ENCODE measurements at regions not wholly inside any gene's neighbourhood (a gene's known extent, or its start where the extent isn't known, plus 50 kb on each side); places are given as distances from the start of the nearest gene placed in this dataset.

DNA sequence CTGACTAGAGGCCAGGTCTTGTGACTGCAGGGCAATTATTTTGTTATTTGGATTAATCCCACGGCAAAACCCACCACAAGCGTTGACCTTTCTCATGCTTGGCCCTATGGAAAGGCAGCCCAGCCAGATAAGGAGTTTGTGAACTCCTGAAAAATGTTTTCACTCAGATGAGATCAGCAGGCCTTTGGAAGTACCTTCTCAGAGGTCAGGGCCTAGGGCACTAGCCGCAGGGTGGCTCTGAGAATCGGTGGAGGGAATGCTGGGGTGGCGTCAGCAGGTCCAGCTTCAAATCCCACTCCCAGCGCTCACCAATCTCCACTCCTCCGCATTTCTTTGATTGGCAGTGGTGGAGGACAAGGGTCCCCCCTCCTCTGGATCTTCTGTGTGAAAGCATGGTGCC lies 194.4 kb downstream of the GADD45G start (continued):
- TF ChIP-seq EZH2 (IDR thresholded peaks at IDR 0.05; ENCODE audit: low read depth, unreplicated experiment) = no peak
- TF ChIP-seq, protein P1, sequence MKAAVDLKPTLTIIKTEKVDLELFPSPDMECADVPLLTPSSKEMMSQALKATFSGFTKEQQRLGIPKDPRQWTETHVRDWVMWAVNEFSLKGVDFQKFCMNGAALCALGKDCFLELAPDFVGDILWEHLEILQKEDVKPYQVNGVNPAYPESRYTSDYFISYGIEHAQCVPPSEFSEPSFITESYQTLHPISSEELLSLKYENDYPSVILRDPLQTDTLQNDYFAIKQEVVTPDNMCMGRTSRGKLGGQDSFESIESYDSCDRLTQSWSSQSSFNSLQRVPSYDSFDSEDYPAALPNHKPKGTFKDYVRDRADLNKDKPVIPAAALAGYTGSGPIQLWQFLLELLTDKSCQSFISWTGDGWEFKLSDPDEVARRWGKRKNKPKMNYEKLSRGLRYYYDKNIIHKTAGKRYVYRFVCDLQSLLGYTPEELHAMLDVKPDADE (IDR thresholded peaks at IDR 0.05) = no peak
- TF ChIP-seq EZH2phosphoT487 (IDR thresholded peaks at IDR 0.05; ENCODE audit: unreplicated experiment) = no peak
- TF ChIP-seq, protein P2, sequence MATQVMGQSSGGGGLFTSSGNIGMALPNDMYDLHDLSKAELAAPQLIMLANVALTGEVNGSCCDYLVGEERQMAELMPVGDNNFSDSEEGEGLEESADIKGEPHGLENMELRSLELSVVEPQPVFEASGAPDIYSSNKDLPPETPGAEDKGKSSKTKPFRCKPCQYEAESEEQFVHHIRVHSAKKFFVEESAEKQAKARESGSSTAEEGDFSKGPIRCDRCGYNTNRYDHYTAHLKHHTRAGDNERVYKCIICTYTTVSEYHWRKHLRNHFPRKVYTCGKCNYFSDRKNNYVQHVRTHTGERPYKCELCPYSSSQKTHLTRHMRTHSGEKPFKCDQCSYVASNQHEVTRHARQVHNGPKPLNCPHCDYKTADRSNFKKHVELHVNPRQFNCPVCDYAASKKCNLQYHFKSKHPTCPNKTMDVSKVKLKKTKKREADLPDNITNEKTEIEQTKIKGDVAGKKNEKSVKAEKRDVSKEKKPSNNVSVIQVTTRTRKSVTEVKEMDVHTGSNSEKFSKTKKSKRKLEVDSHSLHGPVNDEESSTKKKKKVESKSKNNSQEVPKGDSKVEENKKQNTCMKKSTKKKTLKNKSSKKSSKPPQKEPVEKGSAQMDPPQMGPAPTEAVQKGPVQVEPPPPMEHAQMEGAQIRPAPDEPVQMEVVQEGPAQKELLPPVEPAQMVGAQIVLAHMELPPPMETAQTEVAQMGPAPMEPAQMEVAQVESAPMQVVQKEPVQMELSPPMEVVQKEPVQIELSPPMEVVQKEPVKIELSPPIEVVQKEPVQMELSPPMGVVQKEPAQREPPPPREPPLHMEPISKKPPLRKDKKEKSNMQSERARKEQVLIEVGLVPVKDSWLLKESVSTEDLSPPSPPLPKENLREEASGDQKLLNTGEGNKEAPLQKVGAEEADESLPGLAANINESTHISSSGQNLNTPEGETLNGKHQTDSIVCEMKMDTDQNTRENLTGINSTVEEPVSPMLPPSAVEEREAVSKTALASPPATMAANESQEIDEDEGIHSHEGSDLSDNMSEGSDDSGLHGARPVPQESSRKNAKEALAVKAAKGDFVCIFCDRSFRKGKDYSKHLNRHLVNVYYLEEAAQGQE (IDR thresholded peaks at IDR 0.05; ENCODE audit: unreplicated experiment) = no peak
- TF ChIP-seq STAT1 (IDR thresholded peaks at IDR 0.05; ENCODE audit: unreplicated experiment) = no peak
- TF ChIP-seq ZNF114 (CRISPR knock-in tag; IDR thresholded peaks at IDR 0.05) = no peak
- TF ChIP-seq ZNF331 (CRISPR knock-in tag; IDR thresholded peaks at IDR 0.05; ENCODE audit: low read depth) = no peak
- TF ChIP-seq CREB1 (CRISPR knock-in tag; IDR thresholded peaks at IDR 0.05; ENCODE audit: low read depth) = no peak

DNA sequence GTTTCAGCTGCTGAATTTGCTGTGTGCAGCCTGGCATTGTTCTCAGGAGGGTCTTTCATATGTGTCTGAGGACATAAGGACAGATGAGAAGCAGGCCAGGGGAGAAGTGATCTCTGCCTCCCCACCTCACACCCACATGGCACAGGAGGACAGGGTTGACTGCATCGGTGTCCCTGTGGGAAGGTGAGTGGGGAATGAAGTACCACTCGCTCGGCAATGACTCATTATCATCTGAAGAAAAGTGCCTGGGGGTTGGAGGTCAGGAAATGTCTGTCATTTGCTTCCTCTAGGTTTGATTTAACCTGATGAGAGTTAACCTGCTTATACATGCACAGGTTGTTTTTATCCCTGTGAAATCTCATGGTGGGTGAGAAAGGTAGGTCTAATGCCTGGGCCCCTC lies 195.0 kb downstream of the GADD45G start:
- Mint-ChIP-seq H3K4me3 (no peak overlapping the region), H3K9me3 (no peaks in the 10 kb centered on the region; the same call in 2 of the 3 replicates), H3K36me3 (ENCODE audit: low read depth) (no peaks in the 10 kb centered on the region), H3K27me3 (ENCODE audit: insufficient read depth, low read depth, poor library complexity) (peaks cover 7% of the 10 kb centered on the region), H3K27ac (no peak overlapping the region), H3K4me1 (peaks cover 11% of the 10 kb centered on the region)
- TF ChIP-seq NANOG (IDR thresholded peaks at IDR 0.05; ENCODE audit: borderline replicate concordance) (no peak), POLR2AphosphoS5 (IDR thresholded peaks at IDR 0.05; ENCODE audit: low read depth) (no peak), CREB1 (CRISPR knock-in tag; IDR thresholded peaks at IDR 0.05; ENCODE audit: low read depth) (no peak), ZNF114 (CRISPR knock-in tag; IDR thresholded peaks at IDR 0.05) (no peak), EZH2phosphoT487 (IDR thresholded peaks at IDR 0.05; ENCODE audit: unreplicated experiment) (no peak), EZH2 (IDR thresholded peaks at IDR 0.05; ENCODE audit: low read depth, unreplicated experiment) (no peak)
- TF ChIP-seq, protein P1 (IDR thresholded peaks at IDR 0.05) = no peak
- TF ChIP-seq, protein P3, sequence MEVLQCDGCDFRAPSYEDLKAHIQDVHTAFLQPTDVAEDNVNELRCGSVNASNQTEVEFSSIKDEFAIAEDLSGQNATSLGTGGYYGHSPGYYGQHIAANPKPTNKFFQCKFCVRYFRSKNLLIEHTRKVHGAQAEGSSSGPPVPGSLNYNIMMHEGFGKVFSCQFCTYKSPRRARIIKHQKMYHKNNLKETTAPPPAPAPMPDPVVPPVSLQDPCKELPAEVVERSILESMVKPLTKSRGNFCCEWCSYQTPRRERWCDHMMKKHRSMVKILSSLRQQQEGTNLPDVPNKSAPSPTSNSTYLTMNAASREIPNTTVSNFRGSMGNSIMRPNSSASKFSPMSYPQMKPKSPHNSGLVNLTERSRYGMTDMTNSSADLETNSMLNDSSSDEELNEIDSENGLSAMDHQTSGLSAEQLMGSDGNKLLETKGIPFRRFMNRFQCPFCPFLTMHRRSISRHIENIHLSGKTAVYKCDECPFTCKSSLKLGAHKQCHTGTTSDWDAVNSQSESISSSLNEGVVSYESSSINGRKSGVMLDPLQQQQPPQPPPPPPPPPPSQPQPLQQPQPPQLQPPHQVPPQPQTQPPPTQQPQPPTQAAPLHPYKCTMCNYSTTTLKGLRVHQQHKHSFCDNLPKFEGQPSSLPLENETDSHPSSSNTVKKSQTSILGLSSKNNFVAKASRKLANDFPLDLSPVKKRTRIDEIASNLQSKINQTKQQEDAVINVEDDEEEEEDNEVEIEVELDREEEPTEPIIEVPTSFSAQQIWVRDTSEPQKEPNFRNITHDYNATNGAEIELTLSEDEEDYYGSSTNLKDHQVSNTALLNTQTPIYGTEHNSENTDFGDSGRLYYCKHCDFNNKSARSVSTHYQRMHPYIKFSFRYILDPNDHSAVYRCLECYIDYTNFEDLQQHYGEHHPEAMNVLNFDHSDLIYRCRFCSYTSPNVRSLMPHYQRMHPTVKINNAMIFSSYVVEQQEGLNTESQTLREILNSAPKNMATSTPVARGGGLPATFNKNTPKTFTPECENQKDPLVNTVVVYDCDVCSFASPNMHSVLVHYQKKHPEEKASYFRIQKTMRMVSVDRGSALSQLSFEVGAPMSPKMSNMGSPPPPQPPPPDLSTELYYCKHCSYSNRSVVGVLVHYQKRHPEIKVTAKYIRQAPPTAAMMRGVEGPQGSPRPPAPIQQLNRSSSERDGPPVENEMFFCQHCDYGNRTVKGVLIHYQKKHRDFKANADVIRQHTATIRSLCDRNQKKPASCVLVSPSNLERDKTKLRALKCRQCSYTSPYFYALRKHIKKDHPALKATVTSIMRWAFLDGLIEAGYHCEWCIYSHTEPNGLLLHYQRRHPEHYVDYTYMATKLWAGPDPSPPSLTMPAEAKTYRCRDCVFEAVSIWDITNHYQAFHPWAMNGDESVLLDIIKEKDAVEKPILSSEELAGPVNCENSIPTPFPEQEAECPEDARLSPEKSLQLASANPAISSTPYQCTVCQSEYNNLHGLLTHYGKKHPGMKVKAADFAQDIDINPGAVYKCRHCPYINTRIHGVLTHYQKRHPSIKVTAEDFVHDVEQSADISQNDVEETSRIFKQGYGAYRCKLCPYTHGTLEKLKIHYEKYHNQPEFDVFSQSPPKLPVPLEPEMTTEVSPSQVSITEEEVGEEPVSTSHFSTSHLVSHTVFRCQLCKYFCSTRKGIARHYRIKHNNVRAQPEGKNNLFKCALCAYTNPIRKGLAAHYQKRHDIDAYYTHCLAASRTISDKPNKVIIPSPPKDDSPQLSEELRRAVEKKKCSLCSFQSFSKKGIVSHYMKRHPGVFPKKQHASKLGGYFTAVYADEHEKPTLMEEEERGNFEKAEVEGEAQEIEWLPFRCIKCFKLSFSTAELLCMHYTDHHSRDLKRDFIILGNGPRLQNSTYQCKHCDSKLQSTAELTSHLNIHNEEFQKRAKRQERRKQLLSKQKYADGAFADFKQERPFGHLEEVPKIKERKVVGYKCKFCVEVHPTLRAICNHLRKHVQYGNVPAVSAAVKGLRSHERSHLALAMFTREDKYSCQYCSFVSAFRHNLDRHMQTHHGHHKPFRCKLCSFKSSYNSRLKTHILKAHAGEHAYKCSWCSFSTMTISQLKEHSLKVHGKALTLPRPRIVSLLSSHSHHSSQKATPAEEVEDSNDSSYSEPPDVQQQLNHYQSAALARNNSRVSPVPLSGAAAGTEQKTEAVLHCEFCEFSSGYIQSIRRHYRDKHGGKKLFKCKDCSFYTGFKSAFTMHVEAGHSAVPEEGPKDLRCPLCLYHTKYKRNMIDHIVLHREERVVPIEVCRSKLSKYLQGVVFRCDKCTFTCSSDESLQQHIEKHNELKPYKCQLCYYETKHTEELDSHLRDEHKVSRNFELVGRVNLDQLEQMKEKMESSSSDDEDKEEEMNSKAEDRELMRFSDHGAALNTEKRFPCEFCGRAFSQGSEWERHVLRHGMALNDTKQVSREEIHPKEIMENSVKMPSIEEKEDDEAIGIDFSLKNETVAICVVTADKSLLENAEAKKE (CRISPR knock-in tag; IDR thresholded peaks at IDR 0.05) = no peak
- H3K27ac ChIP-seq (ENCODE audit: low read depth) = no peak overlapping the region
- H3K4me2 ChIP-seq = no peak overlapping the region
- no peaks in the 10 kb centered on the region for H3K79me2 ChIP-seq (replicated peaks; ENCODE audit: insufficient read depth)
- ATAC-seq (no peak), DNase-seq (ENCODE audit: low spot score) (no peak)
- H3K4me1 ChIP-seq (ENCODE audit: insufficient read depth) = peaks cover 12% of the 10 kb centered on the region
- no peaks in the 10 kb centered on the region; the same call in 1 of the 2 replicates for H3F3A ChIP-seq (replicated peaks; ENCODE audit: low read depth)
- H2AFZ ChIP-seq = no peak overlapping the region
- no peaks in the 10 kb centered on the region for H3K36me3 ChIP-seq (ENCODE audit: insufficient read depth)
- peaks cover 11% of the 10 kb centered on the region for H3K9me2 ChIP-seq (ENCODE audit: insufficient read depth)
- H3K27me3 ChIP-seq (ENCODE audit: insufficient read depth) = no peaks in the 10 kb centered on the region
- no peak overlapping the region for H3K4me3 ChIP-seq
- no peaks in the 10 kb centered on the region for H4K20me1 ChIP-seq (replicated peaks; ENCODE audit: insufficient read depth)

Measured in GM23338 (cell line).